B cell (primary cell): ENCODE measurements at regions not wholly inside any gene's neighbourhood (a gene's known extent, or its start where the extent isn't known, plus 50 kb on each side); places are given as distances from the start of the nearest gene placed in this dataset.

Experiments used
- ATAC-seq: fragments of 200-7000 bp; cut with Tn5 transposase; one replicate; pipeline ENCODE4 v1.10.0; 2021; ENCODE audit warnings: low read depth, mild to moderate bottlenecking, moderate number of reproducible peaks, moderate library complexity
- CTCF ChIA-PET: fragments of 350-600 bp; sonication (Branson Sonifier 250); formaldehyde crosslinking; loops from one replicate; lab custom pipeline; 2021; ENCODE audit warnings: antibody characterized with exemption, inconsistent platforms; lab: Charles Lee
- POLR2A ChIA-PET: fragments of 350-600 bp; sonication (Branson Sonifier 250); formaldehyde crosslinking; loops from one replicate; lab custom pipeline; 2021; ENCODE audit warnings: antibody characterized with exemption; lab: Charles Lee
- DNase-seq: peaks from one replicate; pipeline ENCODE4 v3.0.0; 2013
- H2AFZ ChIP-seq: 2 replicates; pipeline ENCODE4 v1.6.1; 2012; ENCODE audit warnings: mild to moderate bottlenecking, low read depth, low read length; ENCODE audit not compliant: insufficient read depth, poor library complexity, severe bottlenecking
- H3K27ac ChIP-seq, 2 donors: 1 replicate in 1 of 2; 2 replicates in 1 of 2; pipeline ENCODE4 v1.5.1; 2012 to 2013; ENCODE audit warnings: low read length in 2 of 2, mild to moderate bottlenecking in 2 of 2, moderate library complexity in 1 of 2
- H3K27me3 ChIP-seq, 4 experiments: fragments of 200-600 bp in 1 of 4; sonication (generic) in 1 of 4; replicated peaks in 1 of 4; 1 replicate in 2 of 4; 2 replicates in 2 of 4; pipeline versions ENCODE4 v1.6.1 to v1.7.0; 2013 to 2016; ENCODE audit warnings: low read length in 3 of 4, mild to moderate bottlenecking in 2 of 4, mixed read lengths in 1 of 4, moderate library complexity in 1 of 4; ENCODE audit not compliant: insufficient read depth in 4 of 4, control insufficient read depth in 3 of 4; ENCODE audit errors: control extremely low read depth in 1 of 4
- H3K36me3 ChIP-seq, 2 experiments: replicated peaks in 1 of 2; 1 replicate in 1 of 2; 2 replicates in 1 of 2; pipeline versions ENCODE4 v1.6.1 to v1.7.1; 2013; ENCODE audit warnings: low read length in 1 of 2; ENCODE audit not compliant: insufficient read depth in 2 of 2, control insufficient read depth in 1 of 2; ENCODE audit errors: control extremely low read depth in 1 of 2, extremely low read depth in 1 of 2
- H3K4me1 ChIP-seq, 2 donors: fragments of 200-600 bp in 1 of 2; sonication (generic) in 1 of 2; 1 replicate in 1 of 2; 2 replicates in 1 of 2; pipeline versions ENCODE4 v1.5.1 to v1.6.1; 2013 to 2017; ENCODE audit warnings: low read length in 2 of 2; ENCODE audit not compliant: control insufficient read depth in 2 of 2, insufficient read depth in 2 of 2
- H3K4me2 ChIP-seq: replicated peaks from 2 replicates; pipeline ENCODE3; 2012; ENCODE audit warnings: mild to moderate bottlenecking, low read depth, low read length; ENCODE audit not compliant: poor library complexity, severe bottlenecking
- H3K4me3 ChIP-seq, 5 experiments: fragments of 200-600 bp in 1 of 5; sonication (generic) in 1 of 5; 1 replicate in 3 of 5; 2 replicates in 2 of 5; pipeline versions ENCODE4 v1.5.1 to v1.7.0; 2011 to 2016; ENCODE audit warnings: low read length in 4 of 5, mild to moderate bottlenecking in 4 of 5, low read depth in 2 of 5, control low read depth in 1 of 5, moderate library complexity in 1 of 5; ENCODE audit not compliant: insufficient read depth in 1 of 5; ENCODE audit errors: control extremely low read depth in 1 of 5, extremely low read depth in 1 of 5
- H3K79me2 ChIP-seq: fragments of 200-600 bp; sonication (generic); one replicate; pipeline ENCODE4 v1.6.0; 2016; ENCODE audit warnings: low read length; ENCODE audit not compliant: control insufficient read depth, insufficient read depth
- H3K9ac ChIP-seq: fragments of 200-600 bp; sonication (generic); 2 replicates; pipeline ENCODE4 v1.6.1; 2017; ENCODE audit warnings: mild to moderate bottlenecking, low read length, moderate library complexity
- H3K9me3 ChIP-seq, 3 donors: one replicate each; pipeline versions ENCODE4 v1.6.1 to v1.7.1; 2013; ENCODE audit warnings: low read length in 2 of 3; ENCODE audit not compliant: control insufficient read depth in 2 of 3, insufficient read depth in 1 of 3; ENCODE audit errors: control extremely low read depth in 1 of 3
- H4K20me1 ChIP-seq: 2 replicates; pipeline ENCODE4 v1.6.0; 2012; ENCODE audit warnings: mild to moderate bottlenecking, low read length; ENCODE audit not compliant: insufficient read depth, control insufficient read depth, poor library complexity, severe bottlenecking
- H3K27ac Mint-ChIP-seq: one replicate; pipeline ENCODE4 v1.8.0; 2021; ENCODE audit warnings: mixed read lengths
- H3K27me3 Mint-ChIP-seq: one replicate; pipeline ENCODE4 v1.8.0; 2021; ENCODE audit warnings: mixed read lengths
- H3K4me1 Mint-ChIP-seq: one replicate; pipeline ENCODE4 v1.8.0; 2021; ENCODE audit warnings: mixed read lengths
- H3K4me3 Mint-ChIP-seq: one replicate; pipeline ENCODE4 v1.8.0; 2021; ENCODE audit warnings: mixed read lengths
- H3K9me3 Mint-ChIP-seq: one replicate; pipeline ENCODE4 v1.8.0; 2022; ENCODE audit warnings: mixed read lengths; ENCODE audit not compliant: insufficient read depth
- EZH2 ChIP-seq: IDR thresholded peaks from 2 replicates; pipeline ENCODE4 v1.6.1; 2012; ENCODE audit warnings: borderline replicate concordance, low read depth, mild to moderate bottlenecking, moderate library complexity, low read length; ENCODE audit not compliant: insufficient read depth, poor library complexity, severe bottlenecking
- WGBS: methylation state at CpG from one replicate; pipeline ENCODE4 v1.1.5; 2013; ENCODE audit warnings: missing lambda C conversion rate; ENCODE audit not compliant: insufficient coverage; 5-methylcytosine and 5-hydroxymethylcytosine counted together
- intact Hi-C: fragments of 100-400 bp; cut with micrococcal nuclease; formaldehyde crosslinking; loops from one replicate; pipeline ENCODE4 v1.10.0; 2022
- TF ChIP-seq, protein P1 (sequence below): fragments of 200-600 bp; IDR thresholded peaks from one replicate; pipeline ENCODE4 v1.8.0; 2022; ENCODE audit warnings: antibody characterized with exemption, mild to moderate bottlenecking

DNA sequence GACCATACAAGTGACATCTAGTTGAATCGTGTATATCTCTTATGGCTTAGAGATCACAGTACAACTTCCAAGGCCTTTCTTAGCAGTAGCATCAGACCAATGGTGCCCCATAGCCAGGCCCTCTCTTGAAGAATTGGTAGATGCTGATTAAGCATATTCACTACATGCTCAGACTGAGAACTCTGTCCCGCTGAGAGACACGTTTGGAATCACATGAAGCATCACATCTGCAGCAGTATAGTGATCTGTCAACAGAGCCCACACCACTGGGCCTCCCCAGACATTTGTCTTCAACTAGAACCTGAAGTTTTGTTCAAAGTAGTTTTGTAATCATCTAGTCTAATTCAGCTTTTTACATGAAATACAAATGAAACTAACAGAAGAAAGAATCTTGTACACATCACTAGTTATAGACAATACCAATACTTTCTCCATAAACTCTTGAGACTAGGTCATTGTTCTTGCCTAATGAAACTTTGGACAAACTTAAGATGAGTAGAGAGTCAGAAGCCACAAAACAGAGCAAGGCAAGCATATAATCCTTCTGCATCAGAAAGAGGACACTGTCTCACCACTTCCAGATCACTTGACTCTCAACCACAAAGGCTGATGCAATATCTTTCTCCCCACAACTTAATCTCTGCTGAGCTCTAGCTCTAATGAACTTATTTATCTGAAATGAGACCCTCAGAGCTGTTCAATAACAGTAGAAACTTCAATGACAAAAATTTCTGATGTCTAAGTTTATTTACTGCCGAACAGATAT lies 182.7 kb downstream of the TBX18 start:
- Histone ChIP-seq H4K20me1 (no peaks in the 10 kb centered on the region), H3K27me3 (no peaks in the 10 kb centered on the region), H3K9ac (no peak overlapping the region), H3K4me2 (no peak overlapping the region), H3K36me3 (no peaks in the 10 kb centered on the region), H3K27ac (no peak overlapping the region), H2AFZ (no peak overlapping the region), H3K9me3 (no peaks in the 10 kb centered on the region), H3K4me1 (no peaks in the 10 kb centered on the region), H3K4me3 (no peak overlapping the region), H3K79me2 (no peaks in the 10 kb centered on the region)
- WGBS: 100% methylated on average over 1 of the region's 4 CpGs
- no peaks in the 10 kb centered on the region for H3K4me1 Mint-ChIP-seq
- ATAC-seq (no peak), DNase-seq (no peak)
- no peak overlapping the region for H3K4me3 Mint-ChIP-seq
- intact Hi-C loops: no loop called here
- POLR2A ChIA-PET: no interaction called here
- H3K27ac Mint-ChIP-seq: no peak overlapping the region
- CTCF ChIA-PET: no interaction called here
- no peak for TF ChIP-seq EZH2
- TF ChIP-seq, protein P1, sequence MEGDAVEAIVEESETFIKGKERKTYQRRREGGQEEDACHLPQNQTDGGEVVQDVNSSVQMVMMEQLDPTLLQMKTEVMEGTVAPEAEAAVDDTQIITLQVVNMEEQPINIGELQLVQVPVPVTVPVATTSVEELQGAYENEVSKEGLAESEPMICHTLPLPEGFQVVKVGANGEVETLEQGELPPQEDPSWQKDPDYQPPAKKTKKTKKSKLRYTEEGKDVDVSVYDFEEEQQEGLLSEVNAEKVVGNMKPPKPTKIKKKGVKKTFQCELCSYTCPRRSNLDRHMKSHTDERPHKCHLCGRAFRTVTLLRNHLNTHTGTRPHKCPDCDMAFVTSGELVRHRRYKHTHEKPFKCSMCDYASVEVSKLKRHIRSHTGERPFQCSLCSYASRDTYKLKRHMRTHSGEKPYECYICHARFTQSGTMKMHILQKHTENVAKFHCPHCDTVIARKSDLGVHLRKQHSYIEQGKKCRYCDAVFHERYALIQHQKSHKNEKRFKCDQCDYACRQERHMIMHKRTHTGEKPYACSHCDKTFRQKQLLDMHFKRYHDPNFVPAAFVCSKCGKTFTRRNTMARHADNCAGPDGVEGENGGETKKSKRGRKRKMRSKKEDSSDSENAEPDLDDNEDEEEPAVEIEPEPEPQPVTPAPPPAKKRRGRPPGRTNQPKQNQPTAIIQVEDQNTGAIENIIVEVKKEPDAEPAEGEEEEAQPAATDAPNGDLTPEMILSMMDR: no peak
- no peaks in the 10 kb centered on the region for H3K9me3 Mint-ChIP-seq
- no peaks in the 10 kb centered on the region for H3K27me3 Mint-ChIP-seq

DNA sequence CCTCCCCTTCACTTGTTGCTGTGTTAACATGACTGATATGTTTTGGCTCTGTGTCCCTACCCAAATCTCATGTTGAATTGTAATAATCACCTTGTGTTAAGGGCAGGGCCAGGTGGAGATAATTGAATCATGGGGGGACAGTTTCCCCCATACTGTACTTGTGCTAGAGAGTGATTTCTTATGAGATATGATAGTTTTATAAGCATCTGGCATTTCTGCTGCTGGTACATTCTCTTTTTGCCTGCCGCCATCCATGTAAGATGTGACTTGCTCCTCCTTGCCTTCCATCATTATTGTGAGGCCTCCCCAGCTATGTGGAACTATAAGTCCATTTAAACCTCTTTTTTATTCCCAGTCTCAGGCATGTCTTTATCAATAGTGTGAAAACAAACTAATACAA lies 185.0 kb downstream of the TBX18 start:
- H2AFZ ChIP-seq: no peak overlapping the region
- no peaks in the 10 kb centered on the region for H3K9me3 ChIP-seq
- intact Hi-C loops: no loop called here
- H3K4me3 ChIP-seq: no peak overlapping the region
- H3K4me1 ChIP-seq: no peaks in the 10 kb centered on the region
- no peak overlapping the region for H3K27ac Mint-ChIP-seq
- no peak overlapping the region for H3K27ac ChIP-seq
- no peaks in the 10 kb centered on the region for H3K36me3 ChIP-seq
- H3K4me2 ChIP-seq: no peak overlapping the region
- H3K4me1 Mint-ChIP-seq: no peaks in the 10 kb centered on the region
- H3K9me3 Mint-ChIP-seq: no peaks in the 10 kb centered on the region
- no peaks in the 10 kb centered on the region for H3K27me3 Mint-ChIP-seq
- no peak overlapping the region for H3K9ac ChIP-seq
- ATAC-seq: no peak
- H3K4me3 Mint-ChIP-seq: no peak overlapping the region
- no peak for DNase-seq
- 0% methylated on average over 1 of the region's 1 CpG for WGBS
- TF ChIP-seq EZH2: no peak
- TF ChIP-seq, protein P1: no peak
- CTCF ChIA-PET: no interaction called here
- no peaks in the 10 kb centered on the region for H3K79me2 ChIP-seq
- no peaks in the 10 kb centered on the region for H4K20me1 ChIP-seq
- no peaks in the 10 kb centered on the region for H3K27me3 ChIP-seq
- POLR2A ChIA-PET: no interaction called here
